Activated T-cell treated with anti-CD3 and anti-CD28 coated beads, Interleukin-2, amount 50 U/mL, for 24 hours (primary cell): ENCODE measurements at regions not wholly inside any gene's neighbourhood (a gene's known extent, or its start where the extent isn't known, plus 50 kb on each side); places are given as distances from the start of the nearest gene placed in this dataset.

ENCODE experiments used
- DNase-seq: peaks from one replicate; pipeline ENCODE4 v3.0.0-alpha.2; 2020
- H3K27ac Mint-ChIP-seq: 2 replicates; pipeline ENCODE4 v1.8.0; 2020; ENCODE audit warnings: mild to moderate bottlenecking, mixed read lengths
- H3K27me3 Mint-ChIP-seq: 2 replicates; pipeline ENCODE4 v1.8.0; 2020; ENCODE audit warnings: mixed read lengths
- H3K36me3 Mint-ChIP-seq: 2 replicates; pipeline ENCODE4 v1.8.0; 2020; ENCODE audit warnings: low read depth, mixed read lengths
- H3K4me1 Mint-ChIP-seq: 2 replicates; pipeline ENCODE4 v1.8.0; 2020; ENCODE audit warnings: low read depth, mixed read lengths
- H3K4me3 Mint-ChIP-seq: 2 replicates; pipeline ENCODE4 v1.8.0; 2020; ENCODE audit warnings: mild to moderate bottlenecking, moderate library complexity, mixed read lengths
- H3K9me3 Mint-ChIP-seq: 2 replicates; pipeline ENCODE4 v1.8.0; 2020; ENCODE audit warnings: mixed read lengths

- Mint-ChIP-seq H3K4me3 (no peak overlapping the region), H3K27ac (no peak overlapping the region), H3K4me1 (no peaks in the 10 kb centered on the region), H3K9me3 (no peaks in the 10 kb centered on the region), H3K27me3 (peaks cover 2% of the 10 kb centered on the region), H3K36me3 (no peaks in the 10 kb centered on the region)
- no peak for DNase-seq
Observed at GRCh38 chr3:97417-98258, 98.9 kb upstream of the CHL1 start.

GRCh38 chr3:98259-98654, 98.3 kb upstream of the CHL1 start:
- Mint-ChIP-seq H3K27me3 (peaks cover 2% of the 10 kb centered on the region), H3K9me3 (no peaks in the 10 kb centered on the region), H3K4me1 (no peaks in the 10 kb centered on the region), H3K4me3 (no peak overlapping the region), H3K27ac (no peak overlapping the region), H3K36me3 (no peaks in the 10 kb centered on the region)
- no peak for DNase-seq

GRCh38 chr3:99506-99905, 97.1 kb upstream of the CHL1 start:
- Mint-ChIP-seq H3K4me1 (no peaks in the 10 kb centered on the region), H3K27ac (no peak overlapping the region), H3K36me3 (no peaks in the 10 kb centered on the region), H3K9me3 (no peaks in the 10 kb centered on the region), H3K4me3 (no peak overlapping the region), H3K27me3 (peaks cover 2% of the 10 kb centered on the region)
- DNase-seq = no peak

- DNase-seq = no peak
- H3K27ac Mint-ChIP-seq = no peak overlapping the region
- no peaks in the 10 kb centered on the region for H3K36me3 Mint-ChIP-seq
- H3K4me1 Mint-ChIP-seq = no peaks in the 10 kb centered on the region
- no peaks in the 10 kb centered on the region for H3K9me3 Mint-ChIP-seq
- H3K4me3 Mint-ChIP-seq = no peak overlapping the region
- no peaks in the 10 kb centered on the region for H3K27me3 Mint-ChIP-seq
Observed at GRCh38 chr3:102484-102883, 94.1 kb upstream of the CHL1 start.

- no peaks in the 10 kb centered on the region for H3K4me1 Mint-ChIP-seq
- no peak for DNase-seq
- no peaks in the 10 kb centered on the region for H3K27me3 Mint-ChIP-seq
- H3K27ac Mint-ChIP-seq = no peak overlapping the region
- H3K9me3 Mint-ChIP-seq = no peaks in the 10 kb centered on the region
- no peak overlapping the region for H3K4me3 Mint-ChIP-seq
- H3K36me3 Mint-ChIP-seq = no peaks in the 10 kb centered on the region
Observed at GRCh38 chr3:103991-104390, 92.6 kb upstream of the CHL1 start.

GRCh38 chr3:105585-105984, 91.0 kb upstream of the CHL1 start:
- Mint-ChIP-seq H3K9me3 (no peaks in the 10 kb centered on the region), H3K36me3 (no peaks in the 10 kb centered on the region), H3K4me3 (no peak overlapping the region), H3K27me3 (no peaks in the 10 kb centered on the region), H3K4me1 (no peaks in the 10 kb centered on the region), H3K27ac (no peak overlapping the region)
- no peak for DNase-seq

GRCh38 chr3:106619-107018, 89.9 kb upstream of the CHL1 start:
- Mint-ChIP-seq H3K9me3 (no peaks in the 10 kb centered on the region), H3K27me3 (no peaks in the 10 kb centered on the region), H3K27ac (no peak overlapping the region), H3K4me3 (no peak overlapping the region), H3K36me3 (no peaks in the 10 kb centered on the region), H3K4me1 (no peaks in the 10 kb centered on the region)
- DNase-seq = no peak

GRCh38 chr3:111143-112069, 85.2 kb upstream of the CHL1 start:
- Mint-ChIP-seq H3K9me3 (no peaks in the 10 kb centered on the region), H3K4me1 (no peaks in the 10 kb centered on the region), H3K27ac (no peak overlapping the region), H3K27me3 (no peaks in the 10 kb centered on the region), H3K4me3 (no peak overlapping the region), H3K36me3 (no peaks in the 10 kb centered on the region)
- no peak for DNase-seq

GRCh38 chr3:112773-113172, 83.8 kb upstream of the CHL1 start:
- DNase-seq = no peak
- Mint-ChIP-seq H3K36me3 (no peaks in the 10 kb centered on the region), H3K9me3 (no peaks in the 10 kb centered on the region), H3K4me1 (no peaks in the 10 kb centered on the region), H3K27ac (no peak overlapping the region), H3K27me3 (no peaks in the 10 kb centered on the region), H3K4me3 (no peak overlapping the region)

- Mint-ChIP-seq H3K27ac (no peak overlapping the region), H3K36me3 (no peaks in the 10 kb centered on the region), H3K4me1 (no peaks in the 10 kb centered on the region), H3K4me3 (no peak overlapping the region), H3K27me3 (no peaks in the 10 kb centered on the region), H3K9me3 (no peaks in the 10 kb centered on the region)
- DNase-seq = no peak
Observed at GRCh38 chr3:118666-119065, 77.9 kb upstream of the CHL1 start.

GRCh38 chr3:123341-123740, 73.2 kb upstream of the CHL1 start:
- Mint-ChIP-seq H3K9me3 (no peaks in the 10 kb centered on the region), H3K27ac (no peak overlapping the region)

GRCh38 chr3:124557-125179, 71.9 kb upstream of the CHL1 start:
- Mint-ChIP-seq H3K9me3 (no peaks in the 10 kb centered on the region), H3K27me3 (no peaks in the 10 kb centered on the region), H3K4me1 (no peaks in the 10 kb centered on the region), H3K36me3 (no peaks in the 10 kb centered on the region), H3K27ac (no peak overlapping the region), H3K4me3 (no peak overlapping the region)
- DNase-seq = no peak

More at GRCh38 chr3:123341-123740, 73.2 kb upstream of the CHL1 start:
- Mint-ChIP-seq H3K36me3 (no peaks in the 10 kb centered on the region), H3K4me3 (no peak overlapping the region), H3K4me1 (no peaks in the 10 kb centered on the region), H3K27me3 (no peaks in the 10 kb centered on the region)
- DNase-seq = no peak

- Mint-ChIP-seq H3K9me3 (no peaks in the 10 kb centered on the region), H3K4me3 (no peak overlapping the region), H3K27ac (no peak overlapping the region), H3K36me3 (no peaks in the 10 kb centered on the region), H3K27me3 (no peaks in the 10 kb centered on the region), H3K4me1 (no peaks in the 10 kb centered on the region)
- DNase-seq = no peak
Observed at GRCh38 chr3:128515-129172, 67.9 kb upstream of the CHL1 start.

GRCh38 chr3:131151-131888, 65.2 kb upstream of the CHL1 start:
- no peaks in the 10 kb centered on the region for H3K4me1 Mint-ChIP-seq
- no peak overlapping the region for H3K27ac Mint-ChIP-seq
- no peaks in the 10 kb centered on the region for H3K36me3 Mint-ChIP-seq
- H3K4me3 Mint-ChIP-seq = no peak overlapping the region
- no peak for DNase-seq
- H3K27me3 Mint-ChIP-seq = no peaks in the 10 kb centered on the region
- no peaks in the 10 kb centered on the region for H3K9me3 Mint-ChIP-seq
